GM23338 (cell line): ENCODE measurements at regions not wholly inside any gene's neighbourhood (a gene's known extent, or its start where the extent isn't known, plus 50 kb on each side); places are given as distances from the start of the nearest gene placed in this dataset.

Experiments
- CTCF ChIP-seq, 2 experiments: fragments of 200-600 bp in 1 of 2; sonication (generic) in 1 of 2; conservative IDR thresholded peaks; 2 replicates each; pipeline versions ENCODE4 v1.5.1 to v1.6.1; 2016 to 2017; ENCODE audit warnings: antibody characterized with exemption in 2 of 2, low read depth in 2 of 2, mild to moderate bottlenecking in 2 of 2, moderate library complexity in 1 of 2
- JUNB ChIP-seq: IDR thresholded peaks from one replicate; pipeline ENCODE4 v1.6.1; 2016; ENCODE audit warnings: antibody characterized with exemption; ENCODE audit not compliant: unreplicated experiment
- TF ChIP-seq, protein P1 (sequence below): IDR thresholded peaks from one replicate; pipeline ENCODE4 v1.6.1; 2018; ENCODE audit warnings: antibody characterized with exemption; ENCODE audit not compliant: unreplicated experiment

DNA sequence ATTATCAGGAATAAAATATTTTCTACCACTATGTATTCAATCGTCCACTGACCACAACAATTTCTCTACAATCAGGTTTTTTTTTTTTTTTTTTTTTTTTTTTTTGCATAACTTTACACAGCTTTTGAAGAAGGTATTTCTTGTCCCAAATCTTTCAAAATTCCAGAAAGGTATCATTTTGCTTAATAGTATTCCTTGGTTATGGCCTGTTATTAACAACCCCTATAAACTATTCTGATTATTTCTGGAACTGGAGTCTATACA, 145.3 kb downstream of the ALX1 start:
- TF ChIP-seq JUNB (no peak), CTCF (conservative IDR thresholded peaks at IDR 0.05; ENCODE audit: low read depth in 2 of 2) (no peak)
- TF ChIP-seq, protein P1, sequence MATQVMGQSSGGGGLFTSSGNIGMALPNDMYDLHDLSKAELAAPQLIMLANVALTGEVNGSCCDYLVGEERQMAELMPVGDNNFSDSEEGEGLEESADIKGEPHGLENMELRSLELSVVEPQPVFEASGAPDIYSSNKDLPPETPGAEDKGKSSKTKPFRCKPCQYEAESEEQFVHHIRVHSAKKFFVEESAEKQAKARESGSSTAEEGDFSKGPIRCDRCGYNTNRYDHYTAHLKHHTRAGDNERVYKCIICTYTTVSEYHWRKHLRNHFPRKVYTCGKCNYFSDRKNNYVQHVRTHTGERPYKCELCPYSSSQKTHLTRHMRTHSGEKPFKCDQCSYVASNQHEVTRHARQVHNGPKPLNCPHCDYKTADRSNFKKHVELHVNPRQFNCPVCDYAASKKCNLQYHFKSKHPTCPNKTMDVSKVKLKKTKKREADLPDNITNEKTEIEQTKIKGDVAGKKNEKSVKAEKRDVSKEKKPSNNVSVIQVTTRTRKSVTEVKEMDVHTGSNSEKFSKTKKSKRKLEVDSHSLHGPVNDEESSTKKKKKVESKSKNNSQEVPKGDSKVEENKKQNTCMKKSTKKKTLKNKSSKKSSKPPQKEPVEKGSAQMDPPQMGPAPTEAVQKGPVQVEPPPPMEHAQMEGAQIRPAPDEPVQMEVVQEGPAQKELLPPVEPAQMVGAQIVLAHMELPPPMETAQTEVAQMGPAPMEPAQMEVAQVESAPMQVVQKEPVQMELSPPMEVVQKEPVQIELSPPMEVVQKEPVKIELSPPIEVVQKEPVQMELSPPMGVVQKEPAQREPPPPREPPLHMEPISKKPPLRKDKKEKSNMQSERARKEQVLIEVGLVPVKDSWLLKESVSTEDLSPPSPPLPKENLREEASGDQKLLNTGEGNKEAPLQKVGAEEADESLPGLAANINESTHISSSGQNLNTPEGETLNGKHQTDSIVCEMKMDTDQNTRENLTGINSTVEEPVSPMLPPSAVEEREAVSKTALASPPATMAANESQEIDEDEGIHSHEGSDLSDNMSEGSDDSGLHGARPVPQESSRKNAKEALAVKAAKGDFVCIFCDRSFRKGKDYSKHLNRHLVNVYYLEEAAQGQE, result no peak
